Hippocampal formation (tissue), 2 donors: ENCODE measurements at regions not wholly inside any gene's neighbourhood (a gene's known extent, or its start where the extent isn't known, plus 50 kb on each side); places are given as distances from the start of the nearest gene placed in this dataset.
"Not testable (repeated sequence)": the region's sequence is repeated elsewhere in the genome, so short reads cannot be mapped to it uniquely, and the experiment has no call there.

Experiments used
- DNase-seq, 2 donors: peaks; one replicate each; lab custom pipeline; 2025; lab: John Stamatoyannopoulos, UW

- DNase-seq: no peak
These were observed 77.8 kb downstream of the TEX36 start for GRCh38 chr10:125605167-125605566.

- DNase-seq: no peak
These were observed 80.1 kb downstream of the TEX36 start for GRCh38 chr10:125602825-125603224.

- DNase-seq: no peak
These were observed 83.8 kb downstream of the TEX36 start for GRCh38 chr10:125599194-125599593.

- DNase-seq: no peak
These were observed 87.1 kb downstream of the TEX36 start for GRCh38 chr10:125595911-125596310.

- DNase-seq: no peak
These were observed 89.3 kb downstream of the TEX36 start for GRCh38 chr10:125593644-125594043.

GRCh38 chr10:125592897-125593296, 90.1 kb downstream of the TEX36 start:
- no peak for DNase-seq

- no peak for DNase-seq
These were observed 91.1 kb downstream of the TEX36 start for GRCh38 chr10:125591886-125592285.

GRCh38 chr10:125588738-125589137, 94.2 kb downstream of the TEX36 start:
- DNase-seq: not testable (repeated sequence)

- DNase-seq: no peak
These were observed 98.0 kb downstream of the TEX36 start for GRCh38 chr10:125584954-125585353.

GRCh38 chr10:125578658-125579315, 104.2 kb downstream of the TEX36 start:
- no peak for DNase-seq

- DNase-seq: no peak
These were observed 107.1 kb downstream of the TEX36 start for GRCh38 chr10:125575843-125576242.

GRCh38 chr10:125568156-125568555, 114.8 kb downstream of the TEX36 start:
- no peak for DNase-seq

GRCh38 chr10:125567529-125567928, 115.4 kb downstream of the TEX36 start:
- no peak for DNase-seq

GRCh38 chr10:125565046-125565445, 117.9 kb downstream of the TEX36 start:
- no peak for DNase-seq

GRCh38 chr10:125564570-125564969, 118.4 kb downstream of the TEX36 start:
- DNase-seq: no peak

- no peak for DNase-seq
These were observed 120.2 kb downstream of the TEX36 start for GRCh38 chr10:125562737-125563136.

GRCh38 chr10:125560947-125561346, 122.0 kb downstream of the TEX36 start:
- DNase-seq: no peak

- no peak for DNase-seq
These were observed 123.8 kb downstream of the TEX36 start for GRCh38 chr10:125559210-125559609.

GRCh38 chr10:125557801-125558505, 125.0 kb downstream of the TEX36 start:
- DNase-seq: no peak

- no peak for DNase-seq
These were observed 125.7 kb downstream of the TEX36 start for GRCh38 chr10:125557311-125557710.

GRCh38 chr10:125556882-125557281, 126.1 kb downstream of the TEX36 start:
- DNase-seq: no peak

- DNase-seq: no peak
These were observed 127.2 kb downstream of the TEX36 start for GRCh38 chr10:125555743-125556142.

GRCh38 chr10:125555267-125555666, 127.7 kb downstream of the TEX36 start:
- no peak for DNase-seq

- DNase-seq: no peak
These were observed 128.2 kb downstream of the TEX36 start for GRCh38 chr10:125554753-125555152.
